NCI-H460 (cell line): ENCODE measurements at regions not wholly inside any gene's neighbourhood (a gene's known extent, or its start where the extent isn't known, plus 50 kb on each side); places are given as distances from the start of the nearest gene placed in this dataset.

Source experiments
- DNase-seq: peaks from one replicate; pipeline ENCODE4 v3.0.0-alpha.2; 2016; ENCODE audit warnings: low read depth; ENCODE audit errors: extremely low read depth

- no peak for DNase-seq
Measured at GRCh38 chr20:40769677-40770285, 80.7 kb upstream of the MAFB start.

- no peak for DNase-seq
Measured at GRCh38 chr20:40770564-40771307, 81.7 kb upstream of the MAFB start.

GRCh38 chr20:40771308-40771610, 82.2 kb upstream of the MAFB start:
- DNase-seq, result no peak

- DNase-seq, result no peak
Measured at GRCh38 chr20:40771848-40772511, 82.9 kb upstream of the MAFB start.

- no peak for DNase-seq
Measured at GRCh38 chr20:40773376-40773775, 84.3 kb upstream of the MAFB start.

GRCh38 chr20:40774252-40774651, 85.2 kb upstream of the MAFB start:
- no peak for DNase-seq

- no peak for DNase-seq
Measured at GRCh38 chr20:40775561-40776146, 86.6 kb upstream of the MAFB start.

- DNase-seq, result no peak
Measured at GRCh38 chr20:40776466-40777457, 87.7 kb upstream of the MAFB start.

- DNase-seq, result no peak
Measured at GRCh38 chr20:40777653-40778052, 88.6 kb upstream of the MAFB start.

- DNase-seq, result no peak
Measured at GRCh38 chr20:40778894-40779496, 90.0 kb upstream of the MAFB start.

GRCh38 chr20:40781327-40782042, 92.4 kb upstream of the MAFB start:
- DNase-seq, result no peak

GRCh38 chr20:40782043-40782368, 93.0 kb upstream of the MAFB start:
- no peak for DNase-seq

- no peak for DNase-seq
Measured at GRCh38 chr20:40785346-40785745, 96.3 kb upstream of the MAFB start.

GRCh38 chr20:40786336-40786735, 97.3 kb upstream of the MAFB start:
- DNase-seq, result no peak

GRCh38 chr20:40787941-40788340, 98.9 kb upstream of the MAFB start:
- DNase-seq, result no peak

GRCh38 chr20:40797425-40797824, 108.4 kb upstream of the MAFB start:
- no peak for DNase-seq

- no peak for DNase-seq
Measured at GRCh38 chr20:40798066-40798465, 109.0 kb upstream of the MAFB start.

GRCh38 chr20:40802886-40803285, 113.8 kb upstream of the MAFB start:
- DNase-seq, result no peak

GRCh38 chr20:40803381-40803780, 114.3 kb upstream of the MAFB start:
- DNase-seq, result no peak

GRCh38 chr20:40805592-40805991, 116.6 kb upstream of the MAFB start:
- DNase-seq, result no peak
